T-helper 1 cell treated with Interleukin-12 subunit alpha and Interleukin-12 subunit beta and Interleukin-4 antibody, amounts not matched to agents 30 μg/mL and 1 μg/mL, for 36 hours (primary cell): ENCODE measurements at regions not wholly inside any gene's neighbourhood (a gene's known extent, or its start where the extent isn't known, plus 50 kb on each side); places are given as distances from the start of the nearest gene placed in this dataset.

Source experiments
- H3K27ac Mint-ChIP-seq: one replicate; pipeline ENCODE4 v1.8.0; 2021; ENCODE audit warnings: mild to moderate bottlenecking, mixed read lengths
- H3K27me3 Mint-ChIP-seq: one replicate; pipeline ENCODE4 v1.8.0; 2021; ENCODE audit warnings: low read depth, mixed read lengths
- H3K36me3 Mint-ChIP-seq: one replicate; pipeline ENCODE4 v1.8.0; 2021; ENCODE audit warnings: low read depth, mixed read lengths
- H3K4me1 Mint-ChIP-seq: one replicate; pipeline ENCODE4 v1.8.0; 2021; ENCODE audit warnings: low read depth, mixed read lengths
- H3K4me3 Mint-ChIP-seq: one replicate; pipeline ENCODE4 v1.8.0; 2021; ENCODE audit warnings: mild to moderate bottlenecking, moderate library complexity, mixed read lengths
- H3K9me3 Mint-ChIP-seq: one replicate; pipeline ENCODE4 v1.8.0; 2021; ENCODE audit warnings: mixed read lengths

- H3K9me3 Mint-ChIP-seq: no peaks in the 10 kb centered on the region
- no peak overlapping the region for H3K27ac Mint-ChIP-seq
- peaks cover 5% of the 10 kb centered on the region for H3K27me3 Mint-ChIP-seq
- no peaks in the 10 kb centered on the region for H3K4me1 Mint-ChIP-seq
- H3K4me3 Mint-ChIP-seq: no peak overlapping the region
- H3K36me3 Mint-ChIP-seq: no peaks in the 10 kb centered on the region
Observed at GRCh38 chr3:105315144-105315543, 51.6 kb upstream of the ALCAM start.

- Mint-ChIP-seq H3K36me3 (no peaks in the 10 kb centered on the region), H3K4me3 (no peak overlapping the region), H3K27ac (no peak overlapping the region), H3K9me3 (no peaks in the 10 kb centered on the region), H3K27me3 (peaks cover 5% of the 10 kb centered on the region), H3K4me1 (no peaks in the 10 kb centered on the region)
Observed at GRCh38 chr3:105315815-105316214, 50.9 kb upstream of the ALCAM start.

GRCh38 chr3:105316331-105316730 lies 50.4 kb upstream of the ALCAM start:
- Mint-ChIP-seq H3K27ac (no peak overlapping the region), H3K9me3 (no peaks in the 10 kb centered on the region), H3K4me3 (no peak overlapping the region), H3K36me3 (no peaks in the 10 kb centered on the region), H3K4me1 (no peaks in the 10 kb centered on the region), H3K27me3 (peaks cover 5% of the 10 kb centered on the region)
